SU-DHL-6 (cell line): ENCODE measurements at regions not wholly inside any gene's neighbourhood (a gene's known extent, or its start where the extent isn't known, plus 50 kb on each side); places are given as distances from the start of the nearest gene placed in this dataset.

ENCODE experiments used
- H2AFZ ChIP-seq: fragments of 200-600 bp; sonication (generic); 2 replicates; pipeline ENCODE4 v1.6.1; 2014; ENCODE audit warnings: low read depth, mild to moderate bottlenecking, moderate library complexity, mixed read lengths, antibody characterized with exemption, low read length; ENCODE audit not compliant: severe bottlenecking
- H3F3A ChIP-seq: fragments of 200-600 bp; shearing (Covaris generic); 2 replicates; pipeline ENCODE4 v1.6.0; 2016; ENCODE audit warnings: antibody characterized with exemption, mild to moderate bottlenecking; ENCODE audit not compliant: insufficient read depth
- H3K27ac ChIP-seq: fragments of 200-600 bp; sonication (generic); 2 replicates; pipeline ENCODE4 v1.5.1; 2016; ENCODE audit warnings: low read depth, mild to moderate bottlenecking, low read length, moderate library complexity, mixed read lengths
- H3K27me3 ChIP-seq: fragments of 200-600 bp; sonication (generic), shearing (Covaris generic); 2 replicates; pipeline ENCODE4 v1.6.0; 2014; ENCODE audit warnings: mild to moderate bottlenecking, low read length
- H3K36me3 ChIP-seq: fragments of 200-600 bp; sonication (generic); 2 replicates; pipeline ENCODE4 v1.6.1; 2014; ENCODE audit warnings: mild to moderate bottlenecking, low read length, mixed read lengths
- H3K4me2 ChIP-seq: fragments of 300-600, 200-600 bp; shearing (Covaris generic), sonication (generic); 2 replicates; pipeline ENCODE4 v1.6.0; 2014; ENCODE audit warnings: low read length, low read depth, mild to moderate bottlenecking; ENCODE audit not compliant: poor library complexity, severe bottlenecking
- H3K4me3 ChIP-seq: fragments of 200-600 bp; sonication (generic); 2 replicates; pipeline ENCODE4 v1.5.1; 2014; ENCODE audit warnings: antibody characterized with exemption, low read length, mild to moderate bottlenecking, mixed read lengths; ENCODE audit not compliant: insufficient read depth, poor library complexity, severe bottlenecking
- H3K79me2 ChIP-seq: fragments of 200-600 bp; sonication (generic); 2 replicates; pipeline ENCODE4 v1.6.1; 2014; ENCODE audit warnings: mild to moderate bottlenecking, low read length, moderate library complexity; ENCODE audit not compliant: insufficient read depth
- H3K9ac ChIP-seq: fragments of 200-600 bp; sonication (generic); 2 replicates; pipeline ENCODE4 v1.7.0; 2014; ENCODE audit warnings: mild to moderate bottlenecking, low read length
- H3K9me2 ChIP-seq: fragments of 200-600 bp; sonication (generic); replicated peaks from 2 replicates; pipeline ENCODE4 v1.6.1; 2014; ENCODE audit warnings: low read length; ENCODE audit not compliant: insufficient read depth
- H3K9me3 ChIP-seq: fragments of 200-600 bp; sonication (generic); 2 replicates; pipeline ENCODE4 v1.6.1; 2014; ENCODE audit warnings: low read length, mixed read lengths; ENCODE audit not compliant: insufficient read depth
- H4K20me1 ChIP-seq: fragments of 200-600 bp; sonication (generic); 2 replicates; pipeline ENCODE4 v1.6.1; 2014; ENCODE audit warnings: low read depth, mild to moderate bottlenecking, antibody characterized with exemption, low read length, moderate library complexity, mixed read lengths
- CTCF ChIP-seq: fragments of 200-600 bp; sonication (generic); IDR thresholded peaks from one replicate; pipeline ENCODE4 v1.5.1; 2017; ENCODE audit warnings: antibody characterized with exemption, mild to moderate bottlenecking, low read length, moderate library complexity; ENCODE audit not compliant: insufficient read depth, poor library complexity, severe bottlenecking
- EZH2phosphoT487 ChIP-seq: fragments of 200-600 bp; sonication (generic), shearing (Covaris generic); conservative IDR thresholded peaks from 2 replicates; pipeline ENCODE4 v1.6.1; 2018; ENCODE audit warnings: mild to moderate bottlenecking, antibody characterized with exemption, low read length, moderate library complexity, mixed read lengths

GRCh38 chr4:181550381-181550780 lies 692.8 kb upstream of the TENM3 start:
- H2AFZ ChIP-seq = no peak overlapping the region
- no peak for TF ChIP-seq EZH2phosphoT487
- no peak for TF ChIP-seq CTCF
- no peaks in the 10 kb centered on the region for H3K9me3 ChIP-seq
- H3K9ac ChIP-seq = no peak overlapping the region
- H3K9me2 ChIP-seq = no peaks in the 10 kb centered on the region
- H3K4me3 ChIP-seq = no peak overlapping the region
- H3K36me3 ChIP-seq = no peaks in the 10 kb centered on the region
- no peak overlapping the region for H3K4me2 ChIP-seq
- H3K27me3 ChIP-seq = no peaks in the 10 kb centered on the region
- no peaks in the 10 kb centered on the region for H3K79me2 ChIP-seq
- H3F3A ChIP-seq = no peaks in the 10 kb centered on the region
- no peaks in the 10 kb centered on the region for H4K20me1 ChIP-seq
- no peak overlapping the region for H3K27ac ChIP-seq

GRCh38 chr4:181559637-181560036 lies 683.6 kb upstream of the TENM3 start:
- Histone ChIP-seq H3K27me3 (no peaks in the 10 kb centered on the region), H3K9me2 (no peaks in the 10 kb centered on the region), H4K20me1 (no peaks in the 10 kb centered on the region), H3K9me3 (no peaks in the 10 kb centered on the region), H3K4me2 (no peak overlapping the region), H3F3A (no peaks in the 10 kb centered on the region), H3K36me3 (no peaks in the 10 kb centered on the region), H3K27ac (no peak overlapping the region), H3K9ac (no peak overlapping the region), H2AFZ (no peak overlapping the region), H3K4me3 (no peak overlapping the region), H3K79me2 (no peaks in the 10 kb centered on the region)
- TF ChIP-seq EZH2phosphoT487 = no peak
- no peak for TF ChIP-seq CTCF

GRCh38 chr4:181562399-181562798 lies 680.8 kb upstream of the TENM3 start:
- TF ChIP-seq CTCF = no peak
- H2AFZ ChIP-seq = no peak overlapping the region
- no peaks in the 10 kb centered on the region for H3F3A ChIP-seq
- H3K36me3 ChIP-seq = no peaks in the 10 kb centered on the region
- no peaks in the 10 kb centered on the region for H3K79me2 ChIP-seq
- no peak overlapping the region for H3K4me3 ChIP-seq
- H3K27me3 ChIP-seq = no peaks in the 10 kb centered on the region
- no peak overlapping the region for H3K9ac ChIP-seq
- no peaks in the 10 kb centered on the region for H3K9me2 ChIP-seq
- H3K9me3 ChIP-seq = no peaks in the 10 kb centered on the region
- no peak overlapping the region for H3K4me2 ChIP-seq
- no peak overlapping the region for H3K27ac ChIP-seq
- no peaks in the 10 kb centered on the region for H4K20me1 ChIP-seq

GRCh38 chr4:181564625-181565024 lies 678.6 kb upstream of the TENM3 start:
- H3K4me3 ChIP-seq = no peak overlapping the region
- H3K27me3 ChIP-seq = no peaks in the 10 kb centered on the region
- TF ChIP-seq EZH2phosphoT487 = no peak
- TF ChIP-seq CTCF = no peak
- no peaks in the 10 kb centered on the region for H3K9me2 ChIP-seq
- no peak overlapping the region for H3K27ac ChIP-seq
- no peaks in the 10 kb centered on the region for H3K79me2 ChIP-seq
- H3K36me3 ChIP-seq = no peaks in the 10 kb centered on the region
- H2AFZ ChIP-seq = no peak overlapping the region
- H4K20me1 ChIP-seq = no peaks in the 10 kb centered on the region
- H3K9ac ChIP-seq = no peak overlapping the region
- no peaks in the 10 kb centered on the region for H3F3A ChIP-seq
- no peaks in the 10 kb centered on the region for H3K9me3 ChIP-seq
- H3K4me2 ChIP-seq = no peak overlapping the region
